HepG2 (cell line): ENCODE measurements at regions not wholly inside any gene's neighbourhood (a gene's known extent, or its start where the extent isn't known, plus 50 kb on each side); places are given as distances from the start of the nearest gene placed in this dataset.

ENCODE experiments used
- ATAC-seq: fragments of 200-7000 bp; cut with Tn5 transposase; 3 replicates; pipeline ENCODE4 v1.9.1; 2020; ENCODE audit warnings: mild to moderate bottlenecking, moderate library complexity
- BruUV-seq: library from RNA; stranded (reverse); fragments of 400-500 nt; replicated peaks from 2 replicates; lab custom pipeline; 2021; lab: Mats Ljungman, UMichigan
- CTCF ChIA-PET: fragments of 300-600 bp; formaldehyde crosslinking; extraction: SDS; loops from one replicate; lab custom pipeline; 2021; ENCODE audit warnings: low total read pairs, inconsistent platforms, low intra/inter-chr PET ratio; lab: Yijun Ruan, JAX
- POLR2A ChIA-PET: fragments of 350-600 bp; sonication (Branson Sonifier 250); formaldehyde crosslinking; loops from one replicate; lab custom pipeline; 2020; ENCODE audit warnings: antibody characterized with exemption, inconsistent platforms; lab: Yijun Ruan, JAX
- DNase-seq: peaks from one replicate; pipeline ENCODE4 v3.0.0-alpha.2; 2015; ENCODE audit warnings: low spot score
- FAIRE-seq: peaks from 3 replicates; lab custom pipeline; 2011; peaks lifted over from hg19 to GRCh38; lab: Jason Lieb, UNC
- H2AFZ ChIP-seq: one replicate; pipeline ENCODE4 v1.6.1; 2011; ENCODE audit warnings: low read length, inconsistent platforms
- H3K27ac ChIP-seq: fragments of 300-600 bp; 3 replicates; pipeline ENCODE4 v1.8.0; 2011; ENCODE audit warnings: mixed run types, mild to moderate bottlenecking, mixed read lengths, low read length, inconsistent platforms; ENCODE audit not compliant: insufficient read depth; ENCODE audit errors: extremely low read length
- H3K27me3 ChIP-seq, 2 experiments: fragments of 200-600 bp in 1 of 2; 2 replicates in 1 of 2; 3 replicates in 1 of 2; pipeline versions ENCODE4 v1.6.0 to v1.8.0; 2011; ENCODE audit warnings: low read length in 2 of 2, mild to moderate bottlenecking in 2 of 2, moderate library complexity in 2 of 2, inconsistent platforms in 1 of 2; ENCODE audit not compliant: insufficient read depth in 2 of 2, control insufficient read depth in 1 of 2
- H3K36me3 ChIP-seq, 2 experiments: fragments of 200-600 bp in 1 of 2; replicated peaks in 1 of 2; 2 replicates in 1 of 2; 3 replicates in 1 of 2; pipeline versions ENCODE4 v1.5.1 to v1.8.0; 2011; ENCODE audit warnings: low read length in 2 of 2, inconsistent platforms in 1 of 2; ENCODE audit not compliant: insufficient read depth in 2 of 2, control insufficient read depth in 1 of 2
- H3K4me1 ChIP-seq: 2 replicates; pipeline ENCODE4 v1.5.1; 2012; ENCODE audit warnings: low read length, inconsistent platforms; ENCODE audit not compliant: insufficient read depth
- H3K4me2 ChIP-seq: 2 replicates; pipeline ENCODE4 v1.6.0; 2011; ENCODE audit warnings: low read depth, low read length, inconsistent platforms
- H3K4me3 ChIP-seq, 3 experiments: fragments of 200-600 bp in 1 of 3; sonication (generic), shearing (Covaris generic) in 1 of 3; replicated peaks in 1 of 3; 2 replicates each; pipeline ENCODE4 v1.5.1; 2011 to 2016; ENCODE audit warnings: low read length in 3 of 3, inconsistent platforms in 2 of 3, low read depth in 2 of 3, mild to moderate bottlenecking in 2 of 3, control low read depth in 1 of 3, mixed read lengths in 1 of 3; ENCODE audit not compliant: insufficient read depth in 1 of 3
- H3K79me2 ChIP-seq: one replicate; pipeline ENCODE4 v1.6.1; 2011; ENCODE audit warnings: low read length, inconsistent platforms; ENCODE audit not compliant: insufficient read depth
- H3K9ac ChIP-seq: 2 replicates; pipeline ENCODE4 v1.6.0; 2011; ENCODE audit warnings: mild to moderate bottlenecking, low read depth, low read length, inconsistent platforms; ENCODE audit not compliant: insufficient read depth
- H3K9me3 ChIP-seq: 2 replicates; pipeline ENCODE4 v1.5.1; 2012; ENCODE audit warnings: mild to moderate bottlenecking, low read length
- H4K20me1 ChIP-seq: 2 replicates; pipeline ENCODE4 v1.6.0; 2011; ENCODE audit warnings: inconsistent platforms, mild to moderate bottlenecking, low read length, moderate library complexity; ENCODE audit not compliant: insufficient read depth
- ARNT2 ChIP-seq: sonication (generic); formaldehyde crosslinking; IDR thresholded peaks from 2 replicates; pipeline ENCODE4 v1.8.0; 2022; ENCODE audit warnings: mild to moderate bottlenecking, low read depth, missing genetic modification reagents, moderate library complexity
- BCL6 ChIP-seq: IDR thresholded peaks from 2 replicates; pipeline ENCODE4 v1.6.1; 2016; ENCODE audit warnings: missing genetic modification reagents, missing compliant biosample characterization
- DR1 ChIP-seq: sonication (generic); formaldehyde crosslinking; IDR thresholded peaks from 2 replicates; pipeline ENCODE4 v1.8.0; 2021; ENCODE audit warnings: mild to moderate bottlenecking, missing genetic modification reagents, inconsistent platforms
- EEA1 ChIP-seq: sonication (generic); formaldehyde crosslinking; IDR thresholded peaks from 2 replicates; pipeline ENCODE4 v1.5.1; 2020; ENCODE audit warnings: mild to moderate bottlenecking, missing genetic modification reagents, borderline replicate concordance
- ESRRA ChIP-seq: sonication (generic); formaldehyde crosslinking; IDR thresholded peaks from 2 replicates; pipeline ENCODE4 v1.5.1; 2020; ENCODE audit warnings: mild to moderate bottlenecking, low read depth, missing genetic modification reagents
- GTF3A ChIP-seq: sonication (generic); formaldehyde crosslinking; conservative IDR thresholded peaks from 2 replicates; pipeline ENCODE4 v1.4.0; 2020; ENCODE audit warnings: mild to moderate bottlenecking, missing genetic modification reagents
- NAIF1 ChIP-seq: sonication (generic); formaldehyde crosslinking; IDR thresholded peaks from 2 replicates; pipeline ENCODE4 v1.5.0; 2020; ENCODE audit warnings: mild to moderate bottlenecking, missing genetic modification reagents, borderline replicate concordance
- SMAD1 ChIP-seq: sonication (generic); formaldehyde crosslinking; IDR thresholded peaks from 2 replicates; pipeline ENCODE4 v1.4.0; 2020; ENCODE audit warnings: missing genetic modification reagents, low read depth, mild to moderate bottlenecking, borderline replicate concordance
- SYNCRIP ChIP-seq: fragments of 200-400 bp; formaldehyde crosslinking; IDR thresholded peaks from 2 replicates; pipeline ENCODE4 v1.6.1; 2018; ENCODE audit warnings: mild to moderate bottlenecking, low read depth, low read length; ENCODE audit not compliant: insufficient read depth
- TEAD3 ChIP-seq: optimal IDR thresholded peaks from 2 replicates; pipeline ENCODE3; 2016; ENCODE audit warnings: borderline replicate concordance
- THAP8 ChIP-seq: sonication (generic); formaldehyde crosslinking; IDR thresholded peaks from 2 replicates; pipeline ENCODE4 v1.5.1; 2020; ENCODE audit warnings: missing genetic modification reagents, mild to moderate bottlenecking, borderline replicate concordance
- ZBTB38 ChIP-seq: sonication (generic); formaldehyde crosslinking; IDR thresholded peaks from 2 replicates; pipeline ENCODE4 v1.5.1; 2020; ENCODE audit warnings: mild to moderate bottlenecking, missing genetic modification reagents
- ZBTB39 ChIP-seq: sonication (generic); formaldehyde crosslinking; IDR thresholded peaks from 2 replicates; pipeline ENCODE4 v1.5.0; 2020; ENCODE audit warnings: missing genetic modification reagents
- ZGPAT ChIP-seq: IDR thresholded peaks from 2 replicates; pipeline ENCODE4 v1.6.1; 2016; ENCODE audit warnings: mild to moderate bottlenecking
- ZNF256 ChIP-seq: sonication (generic); formaldehyde crosslinking; conservative IDR thresholded peaks from 2 replicates; pipeline ENCODE4 v1.4.0; 2020; ENCODE audit warnings: missing genetic modification reagents
- ZNF317 ChIP-seq: sonication (generic); formaldehyde crosslinking; IDR thresholded peaks from 2 replicates; pipeline ENCODE4 v1.5.0; 2020; ENCODE audit warnings: mild to moderate bottlenecking, missing genetic modification reagents
- ZNF543 ChIP-seq: sonication (generic); formaldehyde crosslinking; IDR thresholded peaks from 2 replicates; pipeline ENCODE4 v1.4.0; 2020; ENCODE audit warnings: mild to moderate bottlenecking, missing genetic modification reagents
- ZNF552 ChIP-seq: sonication (generic); formaldehyde crosslinking; IDR thresholded peaks from 2 replicates; pipeline ENCODE4 v1.9.0; 2022; ENCODE audit warnings: missing genetic modification reagents, mild to moderate bottlenecking, borderline replicate concordance
- ZNF780A ChIP-seq: sonication (generic); formaldehyde crosslinking; IDR thresholded peaks from 2 replicates; pipeline ENCODE4 v1.8.0; 2022; ENCODE audit warnings: mild to moderate bottlenecking, missing genetic modification reagents, moderate library complexity
- ZSCAN12 ChIP-seq: sonication (generic); formaldehyde crosslinking; IDR thresholded peaks from 2 replicates; pipeline ENCODE4 v1.9.0; 2021; ENCODE audit warnings: mild to moderate bottlenecking, missing genetic modification reagents
- WGBS: methylation state at CpG from one replicate; pipeline ENCODE4 v1.1.6; 2017; ENCODE audit warnings: low lambda C conversion rate; 5-methylcytosine and 5-hydroxymethylcytosine counted together
- in situ Hi-C: cut with HindIII; loops from 2 replicates; pipeline ENCODE4 v1.10.0; 2017; ENCODE audit warnings: low pct_unique_long_range_greater_than_20kb; ENCODE audit not compliant: extremely low pct_ligation_motif_present
- intact Hi-C: fragments of 100-400 bp; cut with micrococcal nuclease; formaldehyde crosslinking; loops from one replicate; pipeline ENCODE4 v1.10.0; 2022; ENCODE audit not compliant: unreplicated experiment

- peak overlapping the region; percentile 74 for H3K9ac ChIP-seq
- ATAC-seq (no peak; the same call in 2 of the 3 replicates), FAIRE-seq (peak; percentile 23), DNase-seq (no peak)
- H3K4me2 ChIP-seq: peak overlapping the region; percentile 59
- 59% methylated on average over 11 of the region's 12 CpGs for WGBS
- peak overlapping the region; percentile 74 for H3K27ac ChIP-seq
- intact Hi-C loops: loop anchor here (1.0 to 5.0 kb wide), 3 partner anchors 7 to 59 kb away; no protein-coding TSS in a partner anchor
- in situ Hi-C loops: loop anchor here (10.0 to 25.0 kb wide), 2 partner anchors 364 to 622 kb away; partner anchors contain the start of gene COG1
- no peaks in the 10 kb centered on the region for H3K27me3 ChIP-seq
- peaks cover 96% of the 10 kb centered on the region for H3K79me2 ChIP-seq
- POLR2A ChIA-PET: interaction anchor here (1.4 to 2.2 kb wide), 6 partner anchors 8 to 111 kb away, joined by 4 to 11 read pairs (median 5); no protein-coding TSS in a partner anchor
- no peak overlapping the region; a peak in 1 of 6 replicates for H3K4me3 ChIP-seq
- no peaks in the 10 kb centered on the region for H3K9me3 ChIP-seq
- H4K20me1 ChIP-seq: no peaks in the 10 kb centered on the region; the same call in 1 of the 2 replicates
- H2AFZ ChIP-seq: no peak overlapping the region
- BruUV-seq: no TSS peak
- H3K4me1 ChIP-seq: peaks cover 100% of the 10 kb centered on the region
- CTCF ChIA-PET: no interaction called here
- no peaks in the 10 kb centered on the region; a peak in 1 of 5 replicates for H3K36me3 ChIP-seq
- no peak for TF ChIP-seq ZNF256 (CRISPR knock-in tag)
- TF ChIP-seq SMAD1 (CRISPR knock-in tag): no peak
- TF ChIP-seq DR1 (CRISPR knock-in tag): no peak
- TF ChIP-seq ZNF780A: no peak
- no peak for TF ChIP-seq ZGPAT (CRISPR knock-in tag)
- TF ChIP-seq BCL6 (CRISPR knock-in tag): no peak
- TF ChIP-seq THAP8 (CRISPR knock-in tag): no peak
- no peak for TF ChIP-seq NAIF1
- no peak for TF ChIP-seq ZBTB39 (CRISPR knock-in tag)
- TF ChIP-seq ZNF552 (CRISPR knock-in tag): no peak
- no peak for TF ChIP-seq ARNT2 (CRISPR knock-in tag)
- no peak for TF ChIP-seq ZSCAN12 (CRISPR knock-in tag)
- TF ChIP-seq SYNCRIP: no peak
- peak; percentile 41 for TF ChIP-seq TEAD3 (CRISPR knock-in tag)
- no peak for TF ChIP-seq EEA1
- 0 out of 2 replicates have a peak, but pooled peaks have one; percentile 3 for TF ChIP-seq ZNF543 (CRISPR knock-in tag)
- no peak for TF ChIP-seq ZNF317
- TF ChIP-seq ZBTB38: peak; percentile 54; the same call in 1 of the 2 replicates
- 0 out of 2 replicates have a peak, but pooled peaks have one; percentile 9 for TF ChIP-seq GTF3A (CRISPR knock-in tag)
- no peak for TF ChIP-seq ESRRA (CRISPR knock-in tag)
Measured at GRCh38 chr17:72572604-72573491, 452.0 kb downstream of the SOX9 start.
